IMR-90 (cell line): ENCODE measurements at regions not wholly inside any gene's neighbourhood (a gene's known extent, or its start where the extent isn't known, plus 50 kb on each side); places are given as distances from the start of the nearest gene placed in this dataset.

Source experiments
- ATAC-seq: fragments of 200-7000 bp; cut with Tn5 transposase; 2 replicates; pipeline ENCODE4 v1.9.1; 2020; ENCODE audit warnings: low read depth, mild to moderate bottlenecking, moderate library complexity
- BruUV-seq: library from RNA; stranded (reverse); fragments of 400-500 nt; replicated peaks from 2 replicates; lab custom pipeline; 2021; lab: Mats Ljungman, UMichigan
- CTCF ChIA-PET: fragments of 300-600 bp; formaldehyde crosslinking; extraction: SDS; loops from one replicate; lab custom pipeline; 2021; ENCODE audit warnings: antibody characterized with exemption; lab: Yijun Ruan, JAX
- POLR2A ChIA-PET: fragments of 300-600 bp; sonication (Branson Sonifier 250); formaldehyde crosslinking; loops from one replicate; lab custom pipeline; 2022; ENCODE audit warnings: antibody characterized with exemption; ENCODE audit not compliant: unreplicated experiment; lab: Charles Lee
- DNase-seq: peaks from one replicate; pipeline ENCODE4 v3.0.0; 2013
- H2AFZ ChIP-seq: replicated peaks from 2 replicates; pipeline ENCODE3; 2013; ENCODE audit warnings: low read length, mild to moderate bottlenecking; ENCODE audit not compliant: poor library complexity
- H2AK5ac ChIP-seq: 2 replicates; pipeline ENCODE4 v1.6.1; 2013; ENCODE audit warnings: low read depth, low read length, inconsistent platforms
- H2AK9ac ChIP-seq: replicated peaks from 2 replicates; pipeline ENCODE3; 2013; ENCODE audit warnings: mild to moderate bottlenecking, low read depth, low read length, moderate library complexity; ENCODE audit not compliant: poor library complexity
- H2BK120ac ChIP-seq: 2 replicates; pipeline ENCODE4 v1.6.1; 2013; ENCODE audit warnings: low read depth, low read length, inconsistent platforms
- H2BK15ac ChIP-seq: 3 replicates; pipeline ENCODE4 v1.6.1; 2013; ENCODE audit warnings: low read depth, low read length, inconsistent platforms
- H2BK20ac ChIP-seq: 2 replicates; pipeline ENCODE4 v1.6.1; 2013; ENCODE audit warnings: low read depth, mild to moderate bottlenecking, inconsistent platforms, low read length, moderate library complexity
- H2BK5ac ChIP-seq: 2 replicates; pipeline ENCODE4 v1.6.1; 2013; ENCODE audit warnings: mild to moderate bottlenecking, low read depth, low read length, inconsistent platforms; ENCODE audit not compliant: poor library complexity, severe bottlenecking
- H3K14ac ChIP-seq: replicated peaks from 2 replicates; pipeline ENCODE4 v1.6.1; 2013; ENCODE audit warnings: low read depth, low read length, inconsistent platforms
- H3K18ac ChIP-seq: 2 replicates; pipeline ENCODE4 v1.6.1; 2013; ENCODE audit warnings: low read depth, low read length, control low read depth
- H3K23ac ChIP-seq: 2 replicates; pipeline ENCODE4 v1.6.1; 2013; ENCODE audit warnings: low read depth, low read length, inconsistent platforms
- H3K27ac ChIP-seq: 2 replicates; pipeline ENCODE4 v1.5.1; 2013; ENCODE audit warnings: mild to moderate bottlenecking, control low read depth, low read length; ENCODE audit not compliant: insufficient read depth
- H3K27me3 ChIP-seq: 2 replicates; pipeline ENCODE4 v1.6.1; 2013; ENCODE audit warnings: low read length; ENCODE audit not compliant: control insufficient read depth, insufficient read depth
- H3K36me3 ChIP-seq: 2 replicates; pipeline ENCODE4 v1.6.1; 2013; ENCODE audit warnings: low read length, mixed read lengths; ENCODE audit not compliant: control insufficient read depth, insufficient read depth
- H3K4ac ChIP-seq: 2 replicates; pipeline ENCODE4 v1.6.1; 2013; ENCODE audit warnings: low read depth, low read length, inconsistent platforms
- H3K4me1 ChIP-seq: 2 replicates; pipeline ENCODE4 v1.6.1; 2013; ENCODE audit warnings: low read length, mixed read lengths; ENCODE audit not compliant: control insufficient read depth, insufficient read depth
- H3K4me2 ChIP-seq: 2 replicates; pipeline ENCODE4 v1.6.1; 2013; ENCODE audit warnings: low read depth, mild to moderate bottlenecking, control low read depth, low read length, moderate library complexity
- H3K4me3 ChIP-seq: 2 replicates; pipeline ENCODE4 v1.5.1; 2013; ENCODE audit warnings: low read depth, mild to moderate bottlenecking, control low read depth, low read length, moderate library complexity; ENCODE audit not compliant: insufficient read depth
- H3K56ac ChIP-seq: 2 replicates; pipeline ENCODE4 v1.6.1; 2013; ENCODE audit warnings: low read length, inconsistent platforms; ENCODE audit not compliant: insufficient read depth; ENCODE audit errors: extremely low read depth
- H3K79me1 ChIP-seq, 2 experiments: 2 replicates each; pipeline ENCODE4 v1.6.1; 2013; ENCODE audit warnings: low read length in 2 of 2, inconsistent platforms in 1 of 2, low read depth in 1 of 2
- H3K9ac ChIP-seq: 2 replicates; pipeline ENCODE4 v1.6.1; 2013; ENCODE audit warnings: low read depth, low read length, control low read depth
- H3K9me1 ChIP-seq: 2 replicates; pipeline ENCODE4 v1.6.1; 2013; ENCODE audit warnings: low read length, inconsistent platforms; ENCODE audit not compliant: insufficient read depth
- H3K9me3 ChIP-seq: 2 replicates; pipeline ENCODE4 v1.6.1; 2013; ENCODE audit warnings: low read length; ENCODE audit not compliant: control insufficient read depth, insufficient read depth
- H4K20me1 ChIP-seq: 2 replicates; pipeline ENCODE4 v1.6.1; 2013; ENCODE audit warnings: low read length, inconsistent platforms; ENCODE audit not compliant: insufficient read depth
- H4K5ac ChIP-seq: 2 replicates; pipeline ENCODE4 v1.6.1; 2013; ENCODE audit warnings: mild to moderate bottlenecking, low read depth, low read length, control low read depth
- H4K8ac ChIP-seq, 2 experiments: 2 replicates each; pipeline ENCODE4 v1.6.1; 2013; ENCODE audit warnings: low read depth in 2 of 2, low read length in 2 of 2, control low read depth in 1 of 2, inconsistent platforms in 1 of 2
- H4K91ac ChIP-seq: 2 replicates; pipeline ENCODE4 v1.6.1; 2013; ENCODE audit warnings: low read depth, low read length, inconsistent platforms; ENCODE audit not compliant: insufficient read depth
- CEBPB ChIP-seq: IDR thresholded peaks from 2 replicates; pipeline ENCODE4 v1.6.1; 2012; ENCODE audit warnings: low read depth, low read length, improper control_type of control experiment
- MAFK ChIP-seq: IDR thresholded peaks from 2 replicates; pipeline ENCODE4 v1.6.1; 2012; ENCODE audit warnings: low read depth, low read length, improper control_type of control experiment
- RAD21 ChIP-seq: IDR thresholded peaks from 2 replicates; pipeline ENCODE4 v1.6.1; 2012; ENCODE audit warnings: low read length, improper control_type of control experiment
- WGBS, 2 experiments: methylation state at CpG; one replicate each; pipeline versions ENCODE4 v1.1.5 to v1.1.7; 2013; ENCODE audit warnings: missing lambda C conversion rate in 2 of 2; ENCODE audit not compliant: insufficient read length in 1 of 2; ENCODE audit errors: extremely low coverage in 2 of 2; 5-methylcytosine and 5-hydroxymethylcytosine counted together
- dilution Hi-C: fragments of 300-500 bp; cut with HindIII; formaldehyde crosslinking; loops from one replicate; pipeline ENCODE4 v1.14.3; 2018; ENCODE audit warnings: low sequenced_read_pairs; ENCODE audit not compliant: unreplicated experiment
- in situ Hi-C: fragments of 300-500 bp; cut with MboI; formaldehyde crosslinking; loops from 3 replicates; pipeline ENCODE4 v1.14.3; 2019; ENCODE audit warnings: low sequenced_read_pairs, inconsistent platforms, mixed read lengths
- intact Hi-C: fragments of 100-400 bp; cut with micrococcal nuclease; formaldehyde crosslinking; loops from 2 replicates; pipeline ENCODE4 v1.10.0; 2022
- TF ChIP-seq, protein P1 (sequence below): conservative IDR thresholded peaks from 2 replicates; pipeline ENCODE4 v1.5.1; 2012; ENCODE audit warnings: mild to moderate bottlenecking, low read depth, low read length, improper control_type of control experiment
- TF ChIP-seq, protein P2 (sequence below): fragments of 150-350 bp; IDR thresholded peaks from 2 replicates; pipeline ENCODE4 v1.6.1; 2016; ENCODE audit warnings: low read depth, mild to moderate bottlenecking, low read length, moderate library complexity, borderline replicate concordance

DNA sequence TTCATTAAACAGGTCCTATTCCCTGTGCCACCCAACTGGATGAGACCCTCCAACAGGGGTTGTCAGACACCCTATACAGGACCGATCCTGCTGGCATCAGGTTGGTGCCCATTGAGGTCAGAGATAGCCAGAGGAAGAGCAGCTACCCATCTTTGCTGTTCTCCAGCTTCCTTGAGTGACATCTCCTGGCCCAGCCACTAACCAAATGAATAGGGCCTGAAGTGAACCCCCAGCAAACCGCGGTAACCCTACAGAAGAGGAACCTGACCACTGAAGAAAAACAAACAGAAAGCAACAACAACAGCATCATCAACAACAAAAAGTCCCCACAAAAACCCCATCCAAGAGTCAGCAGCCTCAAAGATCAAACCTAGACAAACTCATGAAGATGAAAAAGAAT lies 133.6 kb upstream of the ARPP21 start:
- Histone ChIP-seq H3K36me3 (no peaks in the 10 kb centered on the region), H3K9me1 (no peaks in the 10 kb centered on the region), H3K4me2 (no peak overlapping the region), H3K27me3 (no peaks in the 10 kb centered on the region), H2AK9ac (no peak overlapping the region), H3K4ac (no peak overlapping the region), H3K27ac (no peak overlapping the region), H3K56ac (no peak overlapping the region), H3K79me1 (no peaks in the 10 kb centered on the region), H2AK5ac (no peak overlapping the region), H4K91ac (no peak overlapping the region), H4K20me1 (no peaks in the 10 kb centered on the region), H2BK20ac (no peak overlapping the region), H3K9ac (no peak overlapping the region), H2BK5ac (no peak overlapping the region), H3K4me3 (no peak overlapping the region), H3K23ac (no peak overlapping the region), H2AFZ (no peak overlapping the region), H4K5ac (no peak overlapping the region), H3K9me3 (peaks cover 11% of the 10 kb centered on the region), H3K14ac (no peak overlapping the region), H2BK120ac (no peak overlapping the region), H2BK15ac (no peak overlapping the region), H3K18ac (no peak overlapping the region), H4K8ac (no peak overlapping the region), H3K4me1 (no peaks in the 10 kb centered on the region)
- BruUV-seq, result no TSS peak
- dilution Hi-C loops, result no loop called here
- TF ChIP-seq CEBPB (no peak), MAFK (no peak), RAD21 (no peak)
- TF ChIP-seq, protein P1, sequence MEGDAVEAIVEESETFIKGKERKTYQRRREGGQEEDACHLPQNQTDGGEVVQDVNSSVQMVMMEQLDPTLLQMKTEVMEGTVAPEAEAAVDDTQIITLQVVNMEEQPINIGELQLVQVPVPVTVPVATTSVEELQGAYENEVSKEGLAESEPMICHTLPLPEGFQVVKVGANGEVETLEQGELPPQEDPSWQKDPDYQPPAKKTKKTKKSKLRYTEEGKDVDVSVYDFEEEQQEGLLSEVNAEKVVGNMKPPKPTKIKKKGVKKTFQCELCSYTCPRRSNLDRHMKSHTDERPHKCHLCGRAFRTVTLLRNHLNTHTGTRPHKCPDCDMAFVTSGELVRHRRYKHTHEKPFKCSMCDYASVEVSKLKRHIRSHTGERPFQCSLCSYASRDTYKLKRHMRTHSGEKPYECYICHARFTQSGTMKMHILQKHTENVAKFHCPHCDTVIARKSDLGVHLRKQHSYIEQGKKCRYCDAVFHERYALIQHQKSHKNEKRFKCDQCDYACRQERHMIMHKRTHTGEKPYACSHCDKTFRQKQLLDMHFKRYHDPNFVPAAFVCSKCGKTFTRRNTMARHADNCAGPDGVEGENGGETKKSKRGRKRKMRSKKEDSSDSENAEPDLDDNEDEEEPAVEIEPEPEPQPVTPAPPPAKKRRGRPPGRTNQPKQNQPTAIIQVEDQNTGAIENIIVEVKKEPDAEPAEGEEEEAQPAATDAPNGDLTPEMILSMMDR, result no peak
- TF ChIP-seq, protein P2, sequence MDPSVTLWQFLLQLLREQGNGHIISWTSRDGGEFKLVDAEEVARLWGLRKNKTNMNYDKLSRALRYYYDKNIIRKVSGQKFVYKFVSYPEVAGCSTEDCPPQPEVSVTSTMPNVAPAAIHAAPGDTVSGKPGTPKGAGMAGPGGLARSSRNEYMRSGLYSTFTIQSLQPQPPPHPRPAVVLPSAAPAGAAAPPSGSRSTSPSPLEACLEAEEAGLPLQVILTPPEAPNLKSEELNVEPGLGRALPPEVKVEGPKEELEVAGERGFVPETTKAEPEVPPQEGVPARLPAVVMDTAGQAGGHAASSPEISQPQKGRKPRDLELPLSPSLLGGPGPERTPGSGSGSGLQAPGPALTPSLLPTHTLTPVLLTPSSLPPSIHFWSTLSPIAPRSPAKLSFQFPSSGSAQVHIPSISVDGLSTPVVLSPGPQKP, result no peak
- in situ Hi-C loops, result no loop called here
- ChIA-PET POLR2A (no interaction called here), CTCF (no interaction called here)
- DNase-seq, result no peak
- 100% methylated on average over 2 of the region's 3 CpGs; no CpG with 5 or more reads in 1 of the 2 experiments for WGBS, 2 experiments
- no peak for ATAC-seq
- intact Hi-C loops, result no loop called here
